ENCODE measurements at regions not wholly inside any gene's neighbourhood (a gene's known extent, or its start where the extent isn't known, plus 50 kb on each side); places are given as distances from the start of the nearest gene placed in this dataset.
"Not testable (repeated sequence)": the region's sequence is repeated elsewhere in the genome, so short reads cannot be mapped to it uniquely, and the experiment has no call there.

GRCh38 chr1:196136396-196136795, 471.8 kb downstream of the KCNT2 start:
- WGBS (ENCODE audit: insufficient coverage, insufficient read length) = no CpG with 5 or more reads among the region's 4 CpGs
- no peak overlapping the region for H3K27ac ChIP-seq (ENCODE audit: low read length)
- H3K36me3 ChIP-seq (ENCODE audit: control insufficient read depth, insufficient read depth, low read length) = no peaks in the 10 kb centered on the region
- H3K9me3 ChIP-seq (ENCODE audit: control insufficient read depth, insufficient read depth, low read length) = no peaks in the 10 kb centered on the region
- DNase-seq (ENCODE audit: low read depth, low spot score) = no peak
- no peaks in the 10 kb centered on the region for H3K4me1 ChIP-seq (ENCODE audit: control insufficient read depth, insufficient read depth, low read length)
- no peak overlapping the region for H3K4me3 ChIP-seq (ENCODE audit: low read length)
- H3K27me3 ChIP-seq (ENCODE audit: control insufficient read depth, insufficient read depth, low read length) = no peaks in the 10 kb centered on the region

DNA sequence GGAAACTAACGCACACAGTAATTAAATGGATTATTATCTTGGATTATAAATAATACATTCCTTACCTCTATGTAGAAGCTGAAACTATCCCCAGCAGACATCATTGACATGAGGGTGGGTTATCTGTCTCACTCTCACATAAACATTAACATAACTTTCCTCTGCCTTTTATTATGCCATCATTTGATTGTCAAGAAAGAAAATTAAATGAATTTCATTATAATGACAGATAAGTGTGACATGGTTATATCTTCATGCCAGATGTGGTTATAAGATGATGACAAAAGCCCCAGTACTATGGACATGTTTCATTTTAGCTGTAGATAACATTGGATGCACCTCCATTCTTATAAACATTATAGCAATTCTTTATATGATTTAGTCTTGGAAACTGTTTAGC, 476.5 kb downstream of the KCNT2 start:
- Histone ChIP-seq H3K9me3 (ENCODE audit: control insufficient read depth, insufficient read depth, low read length) (no peaks in the 10 kb centered on the region), H3K4me1 (ENCODE audit: control insufficient read depth, insufficient read depth, low read length) (no peaks in the 10 kb centered on the region), H3K27me3 (ENCODE audit: control insufficient read depth, insufficient read depth, low read length) (no peaks in the 10 kb centered on the region), H3K36me3 (ENCODE audit: control insufficient read depth, insufficient read depth, low read length) (no peaks in the 10 kb centered on the region), H3K27ac (ENCODE audit: low read length) (no peak overlapping the region), H3K4me3 (ENCODE audit: low read length) (no peak overlapping the region)
- DNase-seq (ENCODE audit: low read depth, low spot score) = no peak
- no CpG with 5 or more reads among the region's 1 CpG for WGBS (ENCODE audit: insufficient coverage, insufficient read length)

DNA sequence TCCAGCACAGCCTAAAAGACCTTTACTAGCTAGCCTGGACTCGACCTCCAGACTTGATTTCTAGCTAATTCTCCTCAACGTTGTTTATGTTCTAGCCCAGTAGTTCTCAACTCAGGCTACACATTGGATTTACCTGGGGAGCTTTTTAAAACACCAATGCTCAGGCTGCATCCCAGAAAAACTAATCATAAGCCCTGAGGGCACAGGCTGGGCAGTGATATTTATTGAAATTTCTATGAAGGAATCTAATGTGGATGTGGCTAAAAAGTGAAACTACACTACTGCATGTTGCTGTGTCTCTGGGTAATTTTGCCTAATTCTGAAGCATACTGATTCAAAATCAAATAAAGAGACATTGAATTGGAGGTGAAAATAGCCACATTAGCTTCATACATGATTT, 479.4 kb downstream of the KCNT2 start:
- DNase-seq (ENCODE audit: low read depth, low spot score) = no peak
- no peak overlapping the region for H3K4me3 ChIP-seq (ENCODE audit: low read length)
- no CpG with 5 or more reads among the region's 2 CpGs for WGBS (ENCODE audit: insufficient coverage, insufficient read length)
- no peaks in the 10 kb centered on the region for H3K27me3 ChIP-seq (ENCODE audit: control insufficient read depth, insufficient read depth, low read length)
- no peaks in the 10 kb centered on the region for H3K4me1 ChIP-seq (ENCODE audit: control insufficient read depth, insufficient read depth, low read length)
- H3K36me3 ChIP-seq (ENCODE audit: control insufficient read depth, insufficient read depth, low read length) = no peaks in the 10 kb centered on the region
- no peaks in the 10 kb centered on the region for H3K9me3 ChIP-seq (ENCODE audit: control insufficient read depth, insufficient read depth, low read length)
- no peak overlapping the region for H3K27ac ChIP-seq (ENCODE audit: low read length)

DNA sequence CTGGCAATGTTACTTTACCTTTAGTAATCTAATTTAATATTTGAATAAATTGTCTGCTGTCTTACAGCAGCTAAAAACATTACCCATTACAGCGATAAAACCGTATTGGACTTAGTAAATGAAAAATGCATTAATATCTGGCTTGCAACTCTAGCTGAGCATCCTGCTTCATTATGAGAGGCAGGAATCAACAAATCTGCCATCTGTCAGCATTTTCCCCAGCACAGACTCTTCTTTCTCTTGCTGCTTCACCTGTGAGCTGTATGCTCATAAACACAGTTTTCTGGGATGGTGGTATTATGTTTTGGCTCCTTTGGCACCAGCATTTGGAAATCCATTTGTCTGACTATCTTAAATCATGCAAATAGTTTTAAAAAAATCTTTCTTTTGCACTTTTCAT, 487.1 kb downstream of the KCNT2 start:
- DNase-seq (ENCODE audit: low read depth, low spot score) = no peak
- Histone ChIP-seq H3K36me3 (ENCODE audit: control insufficient read depth, insufficient read depth, low read length) (no peaks in the 10 kb centered on the region), H3K4me1 (ENCODE audit: control insufficient read depth, insufficient read depth, low read length) (no peaks in the 10 kb centered on the region), H3K27ac (ENCODE audit: low read length) (no peak overlapping the region), H3K4me3 (ENCODE audit: low read length) (no peak overlapping the region), H3K27me3 (ENCODE audit: control insufficient read depth, insufficient read depth, low read length) (no peaks in the 10 kb centered on the region), H3K9me3 (ENCODE audit: control insufficient read depth, insufficient read depth, low read length) (no peaks in the 10 kb centered on the region)
- WGBS (ENCODE audit: insufficient coverage, insufficient read length) = no CpG with 5 or more reads among the region's 2 CpGs

GRCh38 chr1:196115646-196116045, 492.6 kb downstream of the KCNT2 start:
- no peaks in the 10 kb centered on the region for H3K36me3 ChIP-seq (ENCODE audit: control insufficient read depth, insufficient read depth, low read length)
- no peak overlapping the region for H3K27ac ChIP-seq (ENCODE audit: low read length)
- no peak for DNase-seq (ENCODE audit: low read depth, low spot score)
- no peaks in the 10 kb centered on the region for H3K9me3 ChIP-seq (ENCODE audit: control insufficient read depth, insufficient read depth, low read length)
- H3K27me3 ChIP-seq (ENCODE audit: control insufficient read depth, insufficient read depth, low read length) = no peaks in the 10 kb centered on the region
- no CpG with 5 or more reads among the region's 2 CpGs for WGBS (ENCODE audit: insufficient coverage, insufficient read length)
- no peaks in the 10 kb centered on the region for H3K4me1 ChIP-seq (ENCODE audit: control insufficient read depth, insufficient read depth, low read length)
- H3K4me3 ChIP-seq (ENCODE audit: low read length) = no peak overlapping the region

DNA sequence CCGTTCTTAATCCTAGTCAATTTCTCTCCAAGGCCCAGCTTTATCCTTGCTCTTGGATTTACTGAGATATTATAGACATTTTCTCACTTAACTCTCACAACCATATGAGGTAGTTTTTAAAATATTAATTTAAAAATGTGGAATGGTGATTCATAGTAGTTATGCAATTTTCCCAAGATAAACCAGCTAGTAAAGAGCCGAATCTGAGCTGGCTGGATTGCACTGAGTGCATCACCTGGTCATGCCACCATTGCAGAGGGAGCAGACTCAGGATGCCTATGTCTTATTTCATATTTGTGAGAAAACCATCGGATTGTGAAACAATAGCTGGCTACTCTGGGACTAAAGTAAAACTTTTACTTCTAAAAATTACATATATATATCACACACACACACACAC, 494.0 kb downstream of the KCNT2 start:
- no peaks in the 10 kb centered on the region for H3K36me3 ChIP-seq (ENCODE audit: control insufficient read depth, insufficient read depth, low read length)
- H3K9me3 ChIP-seq (ENCODE audit: control insufficient read depth, insufficient read depth, low read length) = no peaks in the 10 kb centered on the region
- no peaks in the 10 kb centered on the region for H3K27me3 ChIP-seq (ENCODE audit: control insufficient read depth, insufficient read depth, low read length)
- no peak overlapping the region for H3K4me3 ChIP-seq (ENCODE audit: low read length)
- WGBS (ENCODE audit: insufficient coverage, insufficient read length) = no CpG with 5 or more reads among the region's 3 CpGs
- H3K27ac ChIP-seq (ENCODE audit: low read length) = no peak overlapping the region
- no peak for DNase-seq (ENCODE audit: low read depth, low spot score)
- H3K4me1 ChIP-seq (ENCODE audit: control insufficient read depth, insufficient read depth, low read length) = no peaks in the 10 kb centered on the region; the same call in 1 of the 2 replicates

DNA sequence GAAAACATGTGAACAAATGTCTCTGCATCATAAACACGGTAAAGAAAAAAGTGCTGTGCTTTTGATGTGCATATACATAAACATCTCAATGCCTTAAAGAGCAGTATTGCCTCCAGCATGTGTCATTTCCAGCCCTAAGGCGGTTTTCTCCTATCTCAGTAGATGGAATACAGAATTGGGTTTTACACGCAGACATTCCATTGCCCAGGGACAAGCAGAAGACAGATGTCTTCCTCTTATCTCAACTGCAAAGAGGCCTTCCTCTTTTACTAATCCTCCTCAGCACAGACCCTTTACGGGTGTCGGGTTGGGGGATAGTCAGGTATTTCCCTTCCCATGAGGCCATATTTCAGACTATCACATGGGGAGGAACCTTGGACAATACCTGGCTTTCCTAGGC, 499.2 kb downstream of the KCNT2 start:
- DNase-seq (ENCODE audit: low read depth, low spot score); H3K27me3 ChIP-seq (ENCODE audit: control insufficient read depth, insufficient read depth, low read length); H3K4me3 ChIP-seq (ENCODE audit: low read length); H3K9me3 ChIP-seq (ENCODE audit: control insufficient read depth, insufficient read depth, low read length); H3K4me1 ChIP-seq (ENCODE audit: control insufficient read depth, insufficient read depth, low read length); H3K36me3 ChIP-seq (ENCODE audit: control insufficient read depth, insufficient read depth, low read length); H3K27ac ChIP-seq (ENCODE audit: low read length): not testable (repeated sequence)
- WGBS (ENCODE audit: insufficient coverage, insufficient read length) = no CpG with 5 or more reads among the region's 5 CpGs

DNA sequence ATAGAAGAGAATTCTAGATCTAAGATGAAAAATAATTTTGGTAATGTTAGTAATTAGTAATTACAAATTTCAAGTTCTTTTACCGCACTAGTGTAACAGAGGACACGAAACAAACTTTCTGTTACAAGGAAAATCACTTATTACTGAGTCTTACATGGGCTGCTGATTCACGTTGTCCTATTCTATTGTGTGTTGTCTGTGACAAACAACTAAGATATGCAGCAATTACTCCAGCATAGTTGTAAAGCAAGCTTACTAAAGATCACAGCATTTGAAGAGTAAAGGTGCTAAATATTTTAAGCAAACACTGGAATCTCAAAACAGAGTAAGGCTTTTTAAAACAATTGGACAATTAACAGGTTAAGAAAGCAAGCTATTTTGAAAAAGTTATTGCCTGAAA, 502.3 kb downstream of the KCNT2 start:
- DNase-seq (ENCODE audit: low read depth, low spot score) = no peak
- Histone ChIP-seq H3K27ac (ENCODE audit: low read length) (no peak overlapping the region), H3K4me3 (ENCODE audit: low read length) (no peak overlapping the region), H3K9me3 (ENCODE audit: control insufficient read depth, insufficient read depth, low read length) (no peaks in the 10 kb centered on the region), H3K36me3 (ENCODE audit: control insufficient read depth, insufficient read depth, low read length) (no peaks in the 10 kb centered on the region), H3K27me3 (ENCODE audit: control insufficient read depth, insufficient read depth, low read length) (no peaks in the 10 kb centered on the region), H3K4me1 (ENCODE audit: control insufficient read depth, insufficient read depth, low read length) (no peaks in the 10 kb centered on the region; the same call in 1 of the 2 replicates)
- no CpG with 5 or more reads among the region's 3 CpGs for WGBS (ENCODE audit: insufficient coverage, insufficient read length)

DNA sequence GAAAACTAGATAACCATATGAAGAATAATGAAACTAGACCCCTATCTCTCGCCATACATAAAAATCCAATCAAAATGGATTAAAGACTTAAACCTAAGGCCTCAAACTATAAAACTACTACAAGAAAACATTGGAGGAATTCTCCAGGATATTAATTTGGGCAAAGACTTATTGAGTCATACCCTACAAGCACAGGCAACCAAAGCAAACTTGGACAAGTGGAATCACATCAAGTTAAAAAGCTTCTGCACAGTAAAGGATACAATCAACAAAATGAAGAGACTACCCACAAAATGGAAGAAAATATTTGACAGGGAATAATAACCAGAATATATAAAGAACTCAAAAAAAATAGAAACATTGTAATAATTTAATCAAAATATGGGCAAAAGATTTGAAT, 505.4 kb downstream of the KCNT2 start:
- no peak overlapping the region for H3K4me3 ChIP-seq (ENCODE audit: low read length)
- WGBS (ENCODE audit: insufficient coverage, insufficient read length) = no CpG with 5 or more reads among the region's 1 CpG
- no peaks in the 10 kb centered on the region for H3K27me3 ChIP-seq (ENCODE audit: control insufficient read depth, insufficient read depth, low read length)
- peaks cover 4% of the 10 kb centered on the region for H3K9me3 ChIP-seq (ENCODE audit: control insufficient read depth, insufficient read depth, low read length)
- no peak overlapping the region for H3K27ac ChIP-seq (ENCODE audit: low read length)
- H3K4me1 ChIP-seq (ENCODE audit: control insufficient read depth, insufficient read depth, low read length) = no peaks in the 10 kb centered on the region
- no peaks in the 10 kb centered on the region for H3K36me3 ChIP-seq (ENCODE audit: control insufficient read depth, insufficient read depth, low read length)
- DNase-seq (ENCODE audit: low read depth, low spot score) = no peak

DNA sequence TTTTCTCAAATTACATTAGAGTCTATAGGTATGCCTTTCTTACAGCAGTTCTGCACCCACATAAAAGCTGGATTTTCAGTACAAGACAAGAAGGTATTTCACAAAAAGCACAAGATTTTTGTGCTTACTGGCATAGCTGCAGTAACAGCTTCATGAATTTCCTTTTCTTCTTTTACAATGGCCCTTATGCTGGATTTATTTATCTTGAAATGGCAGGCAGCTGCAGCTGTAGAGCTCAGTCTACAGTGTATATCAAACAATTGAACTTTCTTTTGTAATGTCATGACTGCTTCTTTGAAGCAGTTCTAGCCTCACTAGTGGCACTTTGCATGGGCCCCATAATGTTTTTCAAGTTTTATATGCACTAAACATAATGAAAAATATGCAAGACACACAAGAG, 510.2 kb downstream of the KCNT2 start:
- H3K27me3 ChIP-seq (ENCODE audit: control insufficient read depth, insufficient read depth, low read length) = no peaks in the 10 kb centered on the region
- H3K36me3 ChIP-seq (ENCODE audit: control insufficient read depth, insufficient read depth, low read length) = no peaks in the 10 kb centered on the region
- no peak for DNase-seq (ENCODE audit: low read depth, low spot score)
- H3K9me3 ChIP-seq (ENCODE audit: control insufficient read depth, insufficient read depth, low read length) = peaks cover 4% of the 10 kb centered on the region
- no peak overlapping the region for H3K27ac ChIP-seq (ENCODE audit: low read length)
- no peak overlapping the region for H3K4me3 ChIP-seq (ENCODE audit: low read length)
- H3K4me1 ChIP-seq (ENCODE audit: control insufficient read depth, insufficient read depth, low read length) = no peaks in the 10 kb centered on the region

GRCh38 chr1:196094821-196095220, 513.4 kb downstream of the KCNT2 start:
- Histone ChIP-seq H3K4me1 (ENCODE audit: control insufficient read depth, insufficient read depth, low read length) (no peaks in the 10 kb centered on the region), H3K4me3 (ENCODE audit: low read length) (no peak overlapping the region), H3K27ac (ENCODE audit: low read length) (no peak overlapping the region), H3K27me3 (ENCODE audit: control insufficient read depth, insufficient read depth, low read length) (no peaks in the 10 kb centered on the region), H3K36me3 (ENCODE audit: control insufficient read depth, insufficient read depth, low read length) (no peaks in the 10 kb centered on the region), H3K9me3 (ENCODE audit: control insufficient read depth, insufficient read depth, low read length) (no peaks in the 10 kb centered on the region)
- DNase-seq (ENCODE audit: low read depth, low spot score) = no peak
- WGBS (ENCODE audit: insufficient coverage, insufficient read length) = no CpG with 5 or more reads among the region's 1 CpG

All from iPS DF 6.9 (cell line).